Stimulated activated CD4-positive, alpha-beta T cell treated with anti-CD3 and anti-CD28 coated beads, TNF-alpha, amount 100 ng/mL, for 24 hours (primary cell): ENCODE measurements at regions not wholly inside any gene's neighbourhood (a gene's known extent, or its start where the extent isn't known, plus 50 kb on each side); places are given as distances from the start of the nearest gene placed in this dataset.

Source experiments
- DNase-seq, 3 experiments: peaks; one replicate each; pipeline ENCODE4 v3.0.0-alpha.2; 2020; ENCODE audit warnings: low read depth in 3 of 3

GRCh38 chr12:88947486-88948043, 367.3 kb upstream of the KITLG start:
- DNase-seq, result no peak

GRCh38 chr12:88946372-88946997, 366.2 kb upstream of the KITLG start:
- DNase-seq, result no peak

GRCh38 chr12:88945051-88945732, 364.9 kb upstream of the KITLG start:
- DNase-seq, result no peak

GRCh38 chr12:88944397-88944796, 364.1 kb upstream of the KITLG start:
- DNase-seq, result no peak

- no peak for DNase-seq
These were observed 360.6 kb upstream of the KITLG start for GRCh38 chr12:88940854-88941253.

GRCh38 chr12:88935856-88936255, 355.6 kb upstream of the KITLG start:
- no peak for DNase-seq

GRCh38 chr12:88934163-88934747, 354.0 kb upstream of the KITLG start:
- DNase-seq, result no peak

GRCh38 chr12:88932457-88932856, 352.2 kb upstream of the KITLG start:
- no peak for DNase-seq

GRCh38 chr12:88931598-88931997, 351.3 kb upstream of the KITLG start:
- DNase-seq, result no peak

- no peak for DNase-seq
These were observed 345.2 kb upstream of the KITLG start for GRCh38 chr12:88925454-88925853.

GRCh38 chr12:88924162-88924561, 343.9 kb upstream of the KITLG start:
- no peak for DNase-seq

GRCh38 chr12:88923631-88924030, 343.4 kb upstream of the KITLG start:
- DNase-seq, result no peak

GRCh38 chr12:88922816-88923215, 342.5 kb upstream of the KITLG start:
- DNase-seq, result no peak

GRCh38 chr12:88921890-88922532, 341.7 kb upstream of the KITLG start:
- no peak for DNase-seq

GRCh38 chr12:88921434-88921833, 341.2 kb upstream of the KITLG start:
- DNase-seq, result no peak

GRCh38 chr12:88918161-88918560, 337.9 kb upstream of the KITLG start:
- no peak for DNase-seq

- DNase-seq, result no peak
These were observed 334.7 kb upstream of the KITLG start for GRCh38 chr12:88914967-88915366.

GRCh38 chr12:88909510-88909909, 329.2 kb upstream of the KITLG start:
- no peak for DNase-seq

- DNase-seq, result no peak
These were observed 328.1 kb upstream of the KITLG start for GRCh38 chr12:88908345-88908744.

GRCh38 chr12:88904705-88905104, 324.4 kb upstream of the KITLG start:
- DNase-seq, result no peak

- DNase-seq, result no peak
These were observed 323.1 kb upstream of the KITLG start for GRCh38 chr12:88903333-88903732.

GRCh38 chr12:88897723-88898122, 317.5 kb upstream of the KITLG start:
- no peak for DNase-seq

- DNase-seq, result no peak
These were observed 316.7 kb upstream of the KITLG start for GRCh38 chr12:88896958-88897357.
